Testis (tissue), 2 donors: ENCODE measurements at regions not wholly inside any gene's neighbourhood (a gene's known extent, or its start where the extent isn't known, plus 50 kb on each side); places are given as distances from the start of the nearest gene placed in this dataset.

Source experiments
- DNase-seq: peaks from one replicate; pipeline ENCODE4 v3.0.0-alpha.2; 2019
- H3K27ac ChIP-seq, 2 donors: fragments of 200-600 bp; sonication (generic); one replicate each; pipeline ENCODE4 v1.5.1; 2019
- H3K27me3 ChIP-seq: fragments of 200-600 bp; sonication (generic); one replicate; pipeline ENCODE4 v1.5.1; 2019
- H3K36me3 ChIP-seq: fragments of 200-600 bp; sonication (generic); one replicate; pipeline ENCODE4 v1.5.1; 2017; ENCODE audit warnings: low read depth; ENCODE audit errors: missing control alignments
- H3K4me1 ChIP-seq: fragments of 200-600 bp; sonication (generic); one replicate; pipeline ENCODE4 v1.5.1; 2019
- H3K4me3 ChIP-seq, 2 donors: fragments of 200-600 bp; sonication (generic); one replicate each; pipeline ENCODE4 v1.5.1; 2017 to 2019
- H3K9me3 ChIP-seq: fragments of 200-600 bp; sonication (generic); one replicate; pipeline ENCODE4 v1.5.1; 2017
- POLR2A ChIP-seq: fragments of 450-650 bp; IDR thresholded peaks from one replicate; pipeline ENCODE4 v1.6.1; 2017; ENCODE audit warnings: antibody characterized with exemption, mild to moderate bottlenecking, moderate library complexity
- WGBS, 2 donors: methylation state at CpG; one replicate each; pipeline ENCODE4 v1.1.5; 2018; 5-methylcytosine and 5-hydroxymethylcytosine counted together
- intact Hi-C: fragments of 100-400 bp; cut with DNase I; formaldehyde crosslinking; loops from one replicate; pipeline ENCODE4 v1.15.1; 2023; ENCODE audit warnings: low total_unique reads
- TF ChIP-seq, protein P1 (sequence below), 3 experiments: fragments of 450-650 bp in 2 of 3; fragments of 200-600 bp in 1 of 3; sonication (generic) in 1 of 3; IDR thresholded peaks; one replicate each; pipeline ENCODE4 v1.5.1; 2016 to 2019; ENCODE audit warnings: antibody characterized with exemption in 3 of 3, mild to moderate bottlenecking in 2 of 3, moderate library complexity in 1 of 3

DNA sequence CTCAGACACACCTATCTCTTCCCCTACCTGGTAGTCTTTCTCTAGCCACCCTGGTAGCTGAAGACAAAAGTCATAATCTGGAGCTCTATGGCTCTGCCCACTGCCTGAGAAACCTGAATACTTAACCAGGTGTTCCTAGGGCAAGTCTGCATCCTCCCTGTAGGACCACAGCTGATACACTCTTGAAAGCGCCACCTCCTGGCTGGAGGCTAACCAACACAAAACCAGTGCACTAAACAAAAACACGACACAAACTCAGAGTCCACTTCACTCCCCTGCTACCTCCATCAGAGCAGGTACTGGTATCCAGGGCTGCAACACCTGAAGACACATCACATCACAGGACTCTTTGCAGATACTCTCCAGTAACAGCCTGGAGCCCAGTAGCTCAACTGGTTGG, 84.6 kb upstream of the ANXA1 start:
- Histone ChIP-seq H3K27me3 (no peaks in the 10 kb centered on the region), H3K4me3 (no peak overlapping the region), H3K4me1 (no peaks in the 10 kb centered on the region), H3K27ac (no peak overlapping the region), H3K36me3 (no peaks in the 10 kb centered on the region), H3K9me3 (no peaks in the 10 kb centered on the region)
- intact Hi-C loops = no loop called here
- DNase-seq = no peak
- TF ChIP-seq, protein P1, sequence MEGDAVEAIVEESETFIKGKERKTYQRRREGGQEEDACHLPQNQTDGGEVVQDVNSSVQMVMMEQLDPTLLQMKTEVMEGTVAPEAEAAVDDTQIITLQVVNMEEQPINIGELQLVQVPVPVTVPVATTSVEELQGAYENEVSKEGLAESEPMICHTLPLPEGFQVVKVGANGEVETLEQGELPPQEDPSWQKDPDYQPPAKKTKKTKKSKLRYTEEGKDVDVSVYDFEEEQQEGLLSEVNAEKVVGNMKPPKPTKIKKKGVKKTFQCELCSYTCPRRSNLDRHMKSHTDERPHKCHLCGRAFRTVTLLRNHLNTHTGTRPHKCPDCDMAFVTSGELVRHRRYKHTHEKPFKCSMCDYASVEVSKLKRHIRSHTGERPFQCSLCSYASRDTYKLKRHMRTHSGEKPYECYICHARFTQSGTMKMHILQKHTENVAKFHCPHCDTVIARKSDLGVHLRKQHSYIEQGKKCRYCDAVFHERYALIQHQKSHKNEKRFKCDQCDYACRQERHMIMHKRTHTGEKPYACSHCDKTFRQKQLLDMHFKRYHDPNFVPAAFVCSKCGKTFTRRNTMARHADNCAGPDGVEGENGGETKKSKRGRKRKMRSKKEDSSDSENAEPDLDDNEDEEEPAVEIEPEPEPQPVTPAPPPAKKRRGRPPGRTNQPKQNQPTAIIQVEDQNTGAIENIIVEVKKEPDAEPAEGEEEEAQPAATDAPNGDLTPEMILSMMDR (IDR thresholded peaks at IDR 0.05) = no peak
- TF ChIP-seq POLR2A = no peak
- 93 to 100% methylated on average over 2 of the region's 2 CpGs for WGBS, 2 donors

DNA sequence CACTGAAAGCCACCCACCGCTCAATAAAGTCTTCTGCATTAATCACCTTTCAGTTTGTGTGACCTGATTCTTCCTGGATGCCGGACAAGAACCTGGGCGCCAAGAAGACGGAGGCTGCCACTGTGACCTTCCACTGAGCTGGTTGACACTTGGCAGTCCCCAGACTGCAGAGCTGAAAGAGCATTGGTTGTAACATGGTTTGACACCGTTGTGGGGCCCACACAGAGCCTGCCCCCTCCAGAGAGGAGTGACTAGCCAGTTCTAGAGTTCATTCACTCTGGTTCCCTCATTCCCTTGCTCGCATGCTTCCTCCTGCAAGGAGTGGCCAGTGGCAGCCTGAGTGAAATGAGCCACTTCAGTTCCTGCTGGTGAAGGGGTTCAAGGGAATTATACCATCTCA, 86.2 kb upstream of the ANXA1 start:
- no peaks in the 10 kb centered on the region for H3K9me3 ChIP-seq
- H3K4me1 ChIP-seq = no peaks in the 10 kb centered on the region
- no peak for DNase-seq
- no peak overlapping the region for H3K4me3 ChIP-seq
- H3K27ac ChIP-seq = no peak overlapping the region
- H3K27me3 ChIP-seq = no peaks in the 10 kb centered on the region
- no peak for TF ChIP-seq POLR2A
- TF ChIP-seq, protein P1 (IDR thresholded peaks at IDR 0.05) = no peak
- 93 to 95% methylated on average over 6 of the region's 6 CpGs for WGBS, 2 donors
- intact Hi-C loops = no loop called here
- H3K36me3 ChIP-seq = no peaks in the 10 kb centered on the region

DNA sequence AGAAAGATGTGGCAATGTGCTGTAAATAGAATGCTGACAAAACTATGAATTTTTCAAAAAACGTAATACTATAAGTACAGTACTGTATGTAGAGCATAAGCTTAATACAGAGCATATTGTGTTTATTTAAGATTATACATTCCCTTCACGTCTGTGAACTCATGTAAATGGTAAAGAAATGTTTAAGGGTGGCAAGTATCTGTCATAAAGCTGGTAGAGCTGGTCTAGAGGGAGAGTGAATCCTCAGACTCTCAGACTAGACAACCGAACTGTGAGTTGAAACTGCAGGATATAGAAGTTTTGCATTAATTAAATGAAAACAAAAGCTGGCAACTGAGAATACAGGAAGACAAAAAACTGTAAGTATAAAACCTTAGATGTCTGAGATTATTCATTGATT, 87.3 kb upstream of the ANXA1 start:
- H3K9me3 ChIP-seq = no peaks in the 10 kb centered on the region
- intact Hi-C loops = no loop called here
- no peaks in the 10 kb centered on the region for H3K36me3 ChIP-seq
- 83 to 85% methylated on average over 3 of the region's 3 CpGs for WGBS, 2 donors
- no peaks in the 10 kb centered on the region for H3K4me1 ChIP-seq
- no peaks in the 10 kb centered on the region for H3K27me3 ChIP-seq
- TF ChIP-seq, protein P1 (IDR thresholded peaks at IDR 0.05) = no peak
- no peak for TF ChIP-seq POLR2A
- no peak for DNase-seq
- no peak overlapping the region for H3K4me3 ChIP-seq
- H3K27ac ChIP-seq = no peak overlapping the region

DNA sequence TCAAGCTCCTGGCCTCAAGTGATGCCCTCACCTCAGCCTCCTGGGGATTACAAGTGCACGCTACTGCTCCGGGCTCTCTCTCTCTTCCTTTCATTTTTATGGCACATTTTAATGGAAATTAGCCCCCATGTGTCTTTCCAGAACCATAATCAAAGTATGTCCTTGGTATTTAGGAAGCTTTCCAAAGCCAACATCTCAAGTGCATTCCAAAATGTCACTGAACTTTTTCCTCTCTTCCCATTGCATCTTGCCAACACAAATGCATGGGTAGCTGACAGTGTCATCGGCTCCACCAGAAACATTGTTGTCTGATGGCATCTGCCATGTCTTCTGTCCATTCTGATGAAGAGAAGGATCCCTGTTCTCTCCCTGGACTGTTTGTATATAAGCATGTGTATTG, 90.5 kb upstream of the ANXA1 start:
- WGBS, 2 donors = 68 to 81% methylated on average over 3 of the region's 3 CpGs
- Histone ChIP-seq H3K36me3 (no peaks in the 10 kb centered on the region), H3K27ac (no peak overlapping the region), H3K9me3 (no peaks in the 10 kb centered on the region), H3K27me3 (no peaks in the 10 kb centered on the region), H3K4me1 (no peaks in the 10 kb centered on the region), H3K4me3 (no peak overlapping the region)
- TF ChIP-seq, protein P1 (IDR thresholded peaks at IDR 0.05) = no peak
- no peak for TF ChIP-seq POLR2A
- DNase-seq = no peak
- intact Hi-C loops = no loop called here

DNA sequence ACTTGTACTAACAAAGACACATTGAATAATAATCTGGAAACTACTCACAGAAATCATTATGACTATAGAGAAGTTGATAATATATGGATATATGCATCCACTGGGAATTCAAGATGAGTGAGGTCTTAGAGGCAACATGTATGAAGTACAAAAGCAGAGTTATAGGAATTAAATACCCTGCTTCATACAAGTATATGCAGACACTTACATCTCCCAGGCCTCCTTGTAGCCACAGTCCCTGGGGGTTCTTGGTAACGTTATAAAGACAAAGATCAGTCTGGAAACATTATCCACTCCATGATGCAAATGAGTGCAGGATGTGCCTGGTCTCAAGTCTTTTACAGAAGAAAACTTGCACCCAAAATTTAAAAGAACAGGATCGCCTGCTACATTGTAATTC, 92.4 kb upstream of the ANXA1 start:
- intact Hi-C loops = no loop called here
- Histone ChIP-seq H3K4me3 (no peak overlapping the region), H3K27me3 (no peaks in the 10 kb centered on the region), H3K4me1 (no peaks in the 10 kb centered on the region), H3K36me3 (no peaks in the 10 kb centered on the region), H3K27ac (no peak overlapping the region), H3K9me3 (no peaks in the 10 kb centered on the region)
- WGBS, 2 donors = 62 to 63% methylated on average over 2 of the region's 2 CpGs
- no peak for DNase-seq
- TF ChIP-seq, protein P1 (IDR thresholded peaks at IDR 0.05) = no peak
- no peak for TF ChIP-seq POLR2A
